ENCODE measurements at regions not wholly inside any gene's neighbourhood (a gene's known extent, or its start where the extent isn't known, plus 50 kb on each side); places are given as distances from the start of the nearest gene placed in this dataset.

GRCh38 chr6:164337024-164337924 lies 922.8 kb downstream of the QKI start (continued):
- TF ChIP-seq ID3 (CRISPR knock-in tag; IDR thresholded peaks at IDR 0.05) (peak; percentile 97), ID3 (tag; IDR thresholded peaks at IDR 0.05) (peak; percentile 100), ESRRB (CRISPR knock-in tag; IDR thresholded peaks at IDR 0.05; ENCODE audit: borderline replicate concordance) (peak; percentile 93), HDAC8 (tag; IDR thresholded peaks at IDR 0.05) (peak; percentile 99), NFRKB (IDR thresholded peaks at IDR 0.05; ENCODE audit: low read depth) (peak; percentile 55), SMAD4 (CRISPR knock-in tag; conservative IDR thresholded peaks at IDR 0.05) (peak; percentile 99), ZNF639 (CRISPR knock-in tag; conservative IDR thresholded peaks at IDR 0.05 in 1 of 2, IDR thresholded peaks at IDR 0.05 in 1 of 2) (peak in 1 of 2 experiments; percentile 99; a peak in 2 of 4 replicates), ZNF57 (CRISPR knock-in tag; IDR thresholded peaks at IDR 0.05) (peak; percentile 96), JUNB (CRISPR knock-in tag; conservative IDR thresholded peaks at IDR 0.05) (peak; percentile 59; the same call in 1 of the 2 replicates), ZFP1 (CRISPR knock-in tag; IDR thresholded peaks at IDR 0.05) (peak; percentile 98), SMC3 (conservative IDR thresholded peaks at IDR 0.05; ENCODE audit: insufficient read depth, low read depth, low read length) (no peak), ZNF41 (CRISPR knock-in tag; conservative IDR thresholded peaks at IDR 0.05) (peak; percentile 99), PTRF (tag; IDR thresholded peaks at IDR 0.05) (peak; percentile 97), TBP (optimal IDR thresholded peaks at IDR 0.05; ENCODE audit: low read depth, low read length) (no peak), E2F6 (IDR thresholded peaks at IDR 0.05; ENCODE audit: borderline replicate concordance in 1 of 2, extremely low read depth in 1 of 2, insufficient read depth in 1 of 2, insufficient read length in 1 of 2, low read depth in 1 of 2, low read length in 1 of 2, poor library complexity in 1 of 2, severe bottlenecking in 1 of 2) (no peak), ZNF717 (CRISPR knock-in tag; IDR thresholded peaks at IDR 0.05) (peak; percentile 92), GABPA (tag; conservative IDR thresholded peaks at IDR 0.05; ENCODE audit: low read depth) (peak; percentile 56), NR2C1 (IDR thresholded peaks at IDR 0.05) (no peak), NR2C1 (tag; IDR thresholded peaks at IDR 0.05) (peak; percentile 97), NCOA6 (IDR thresholded peaks at IDR 0.05) (no peak), ZNF740 (CRISPR knock-in tag; IDR thresholded peaks at IDR 0.05) (no peak), ZNF740 (tag; IDR thresholded peaks at IDR 0.05) (peak in 1 of 2 experiments; percentile 99; a peak in 2 of 4 replicates), OTX1 (CRISPR knock-in tag; IDR thresholded peaks at IDR 0.05) (peak; percentile 98), ZKSCAN3 (CRISPR knock-in tag; IDR thresholded peaks at IDR 0.05) (peak; percentile 89), NR2F6 (CRISPR knock-in tag; IDR thresholded peaks at IDR 0.05) (peak; percentile 99)

Measured in K562 (cell line).